HCT116 (cell line): ENCODE measurements at regions not wholly inside any gene's neighbourhood (a gene's known extent, or its start where the extent isn't known, plus 50 kb on each side); places are given as distances from the start of the nearest gene placed in this dataset.

ENCODE experiments used
- CEBPB ChIP-seq: IDR thresholded peaks from 2 replicates; pipeline ENCODE4 v1.6.1; 2012; ENCODE audit warnings: low read depth
- CTCF ChIP-seq, 3 experiments: fragments of 200-600 bp in 1 of 3; sonication (generic) in 1 of 3; IDR thresholded peaks in 2 of 3; conservative IDR thresholded peaks in 1 of 3; 2 replicates each; pipeline ENCODE4 v1.5.1; 2012 to 2017; ENCODE audit warnings: low read depth in 2 of 3, low read length in 2 of 3, antibody characterized with exemption in 1 of 3, borderline replicate concordance in 1 of 3, control low read depth in 1 of 3, mild to moderate bottlenecking in 1 of 3, mixed read lengths in 1 of 3, mixed run types in 1 of 3, moderate library complexity in 1 of 3; ENCODE audit not compliant: insufficient read depth in 1 of 3
- EZH2 ChIP-seq: fragments of 200-600 bp; sonication (generic); IDR thresholded peaks from 2 replicates; pipeline ENCODE4 v1.6.1; 2017; ENCODE audit warnings: antibody characterized with exemption, mixed run types
- JUND ChIP-seq: IDR thresholded peaks from 2 replicates; pipeline ENCODE4 v1.6.1; 2012
- POLR2A ChIP-seq: IDR thresholded peaks from 2 replicates; pipeline ENCODE4 v1.7.0; 2011; ENCODE audit warnings: borderline replicate concordance; ENCODE audit not compliant: insufficient read depth, insufficient read length; ENCODE audit errors: extremely low read depth
- POLR2AphosphoS5 ChIP-seq: IDR thresholded peaks from 2 replicates; pipeline ENCODE4 v1.6.1; 2011; ENCODE audit warnings: mild to moderate bottlenecking, low read depth, low read length, moderate library complexity
- YY1 ChIP-seq: IDR thresholded peaks from 2 replicates; pipeline ENCODE4 v1.6.1; 2011; ENCODE audit warnings: low read length, low read depth, moderate library complexity, mild to moderate bottlenecking; ENCODE audit not compliant: insufficient replicate concordance; ENCODE audit errors: extremely low read depth
- ZNF274 ChIP-seq: fragments of 200-500 bp; sonication (Bioruptor generic); IDR thresholded peaks from 2 replicates; pipeline ENCODE4 v1.6.1; 2014; ENCODE audit warnings: mild to moderate bottlenecking, low read depth, low read length, inconsistent platforms
- TF ChIP-seq, protein P1 (sequence below): IDR thresholded peaks from 2 replicates; pipeline ENCODE4 v1.6.1; 2012; ENCODE audit warnings: low read depth

DNA sequence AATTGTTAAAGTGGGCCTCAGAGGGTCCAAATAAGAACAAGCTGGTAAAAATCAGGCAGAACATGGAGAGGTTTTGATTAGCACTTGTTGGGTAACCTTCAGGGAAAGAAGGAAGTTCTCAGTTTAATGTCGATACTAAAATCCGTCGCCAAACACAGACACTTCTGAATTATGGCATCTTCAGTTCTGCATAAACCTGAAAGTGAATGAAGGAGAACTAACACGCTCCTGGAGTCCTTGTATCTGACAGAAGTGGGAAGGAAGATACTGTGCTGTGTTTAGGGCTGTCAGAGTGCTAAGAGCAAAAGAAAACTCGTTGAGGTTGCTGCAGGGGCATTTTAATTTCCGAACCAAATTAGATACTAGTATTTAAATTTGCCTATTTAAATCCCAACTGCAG, 106.2 kb downstream of the TMA16 start:
- TF ChIP-seq CEBPB = no peak
- TF ChIP-seq JUND = no peak
- TF ChIP-seq CTCF (IDR thresholded peaks at IDR 0.05 in 2 of 3, conservative IDR thresholded peaks at IDR 0.05 in 1 of 3; ENCODE audit: borderline replicate concordance in 1 of 3, insufficient read depth in 1 of 3, low read depth in 2 of 3, low read length in 2 of 3) = no peak
- no peak for TF ChIP-seq POLR2AphosphoS5
- TF ChIP-seq, protein P1, sequence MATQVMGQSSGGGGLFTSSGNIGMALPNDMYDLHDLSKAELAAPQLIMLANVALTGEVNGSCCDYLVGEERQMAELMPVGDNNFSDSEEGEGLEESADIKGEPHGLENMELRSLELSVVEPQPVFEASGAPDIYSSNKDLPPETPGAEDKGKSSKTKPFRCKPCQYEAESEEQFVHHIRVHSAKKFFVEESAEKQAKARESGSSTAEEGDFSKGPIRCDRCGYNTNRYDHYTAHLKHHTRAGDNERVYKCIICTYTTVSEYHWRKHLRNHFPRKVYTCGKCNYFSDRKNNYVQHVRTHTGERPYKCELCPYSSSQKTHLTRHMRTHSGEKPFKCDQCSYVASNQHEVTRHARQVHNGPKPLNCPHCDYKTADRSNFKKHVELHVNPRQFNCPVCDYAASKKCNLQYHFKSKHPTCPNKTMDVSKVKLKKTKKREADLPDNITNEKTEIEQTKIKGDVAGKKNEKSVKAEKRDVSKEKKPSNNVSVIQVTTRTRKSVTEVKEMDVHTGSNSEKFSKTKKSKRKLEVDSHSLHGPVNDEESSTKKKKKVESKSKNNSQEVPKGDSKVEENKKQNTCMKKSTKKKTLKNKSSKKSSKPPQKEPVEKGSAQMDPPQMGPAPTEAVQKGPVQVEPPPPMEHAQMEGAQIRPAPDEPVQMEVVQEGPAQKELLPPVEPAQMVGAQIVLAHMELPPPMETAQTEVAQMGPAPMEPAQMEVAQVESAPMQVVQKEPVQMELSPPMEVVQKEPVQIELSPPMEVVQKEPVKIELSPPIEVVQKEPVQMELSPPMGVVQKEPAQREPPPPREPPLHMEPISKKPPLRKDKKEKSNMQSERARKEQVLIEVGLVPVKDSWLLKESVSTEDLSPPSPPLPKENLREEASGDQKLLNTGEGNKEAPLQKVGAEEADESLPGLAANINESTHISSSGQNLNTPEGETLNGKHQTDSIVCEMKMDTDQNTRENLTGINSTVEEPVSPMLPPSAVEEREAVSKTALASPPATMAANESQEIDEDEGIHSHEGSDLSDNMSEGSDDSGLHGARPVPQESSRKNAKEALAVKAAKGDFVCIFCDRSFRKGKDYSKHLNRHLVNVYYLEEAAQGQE = no peak
- no peak for TF ChIP-seq ZNF274
- TF ChIP-seq POLR2A = no peak
- no peak for TF ChIP-seq EZH2
- TF ChIP-seq YY1 = no peak
